Inflammatory macrophage treated with lipopolysaccharide for 1 hour (primary cell): ENCODE measurements at regions not wholly inside any gene's neighbourhood (a gene's known extent, or its start where the extent isn't known, plus 50 kb on each side); places are given as distances from the start of the nearest gene placed in this dataset.
"Not testable (repeated sequence)": the region's sequence is repeated elsewhere in the genome, so short reads cannot be mapped to it uniquely, and the experiment has no call there.

Experiments
- DNase-seq, 2 donors: peaks; one replicate each; pipeline ENCODE4 v3.0.0-alpha.2; 2020 to 2022

- no peak for DNase-seq
Measured at GRCh38 chr14:48333221-48333920, 658.0 kb upstream of the MDGA2 start.

GRCh38 chr14:48331421-48331820 is 656.0 kb upstream of the MDGA2 start:
- DNase-seq, result no peak

GRCh38 chr14:48325486-48325885 is 650.1 kb upstream of the MDGA2 start:
- DNase-seq, result no peak

- DNase-seq, result no peak
Measured at GRCh38 chr14:48323665-48324064, 648.3 kb upstream of the MDGA2 start.

- DNase-seq, result no peak
Measured at GRCh38 chr14:48319823-48320222, 644.4 kb upstream of the MDGA2 start.

GRCh38 chr14:48304729-48305128 is 629.3 kb upstream of the MDGA2 start:
- no peak for DNase-seq

- no peak for DNase-seq
Measured at GRCh38 chr14:48289701-48290100, 614.3 kb upstream of the MDGA2 start.

- not testable (repeated sequence) for DNase-seq
Measured at GRCh38 chr14:48285217-48285616, 609.8 kb upstream of the MDGA2 start.

GRCh38 chr14:48275301-48275700 is 599.9 kb upstream of the MDGA2 start:
- DNase-seq, result no peak

GRCh38 chr14:48274826-48275225 is 599.4 kb upstream of the MDGA2 start:
- DNase-seq, result no peak

- not testable (repeated sequence) for DNase-seq
Measured at GRCh38 chr14:48267926-48268325, 592.5 kb upstream of the MDGA2 start.

GRCh38 chr14:48266201-48266600 is 590.8 kb upstream of the MDGA2 start:
- DNase-seq, result not testable (repeated sequence)

- DNase-seq, result no peak
Measured at GRCh38 chr14:48261436-48261835, 586.0 kb upstream of the MDGA2 start.

- not testable (repeated sequence) for DNase-seq
Measured at GRCh38 chr14:48260394-48261295, 585.2 kb upstream of the MDGA2 start.

- not testable (repeated sequence) for DNase-seq
Measured at GRCh38 chr14:48259876-48260275, 584.5 kb upstream of the MDGA2 start.

- DNase-seq, result not testable (repeated sequence)
Measured at GRCh38 chr14:48259232-48259631, 583.8 kb upstream of the MDGA2 start.

GRCh38 chr14:48258703-48259102 is 583.3 kb upstream of the MDGA2 start:
- not testable (repeated sequence) for DNase-seq

- no peak for DNase-seq
Measured at GRCh38 chr14:48253020-48253419, 577.6 kb upstream of the MDGA2 start.

- DNase-seq, result no peak
Measured at GRCh38 chr14:48251290-48251689, 575.9 kb upstream of the MDGA2 start.

- no peak for DNase-seq
Measured at GRCh38 chr14:48250575-48250974, 575.2 kb upstream of the MDGA2 start.

GRCh38 chr14:48247977-48248376 is 572.6 kb upstream of the MDGA2 start:
- DNase-seq, result no peak

GRCh38 chr14:48243900-48244299 is 568.5 kb upstream of the MDGA2 start:
- no peak for DNase-seq

- DNase-seq, result no peak
Measured at GRCh38 chr14:48229091-48229490, 553.7 kb upstream of the MDGA2 start.

GRCh38 chr14:48193893-48194292 is 518.5 kb upstream of the MDGA2 start:
- DNase-seq, result no peak
